GOT3 (cell line): ENCODE measurements at regions not wholly inside any gene's neighbourhood (a gene's known extent, or its start where the extent isn't known, plus 50 kb on each side); places are given as distances from the start of the nearest gene placed in this dataset.

Experiments used
- DNase-seq: peaks from one replicate; lab custom pipeline; 2025; ENCODE audit warnings: mixed read lengths; lab: John Stamatoyannopoulos, UW

DNA sequence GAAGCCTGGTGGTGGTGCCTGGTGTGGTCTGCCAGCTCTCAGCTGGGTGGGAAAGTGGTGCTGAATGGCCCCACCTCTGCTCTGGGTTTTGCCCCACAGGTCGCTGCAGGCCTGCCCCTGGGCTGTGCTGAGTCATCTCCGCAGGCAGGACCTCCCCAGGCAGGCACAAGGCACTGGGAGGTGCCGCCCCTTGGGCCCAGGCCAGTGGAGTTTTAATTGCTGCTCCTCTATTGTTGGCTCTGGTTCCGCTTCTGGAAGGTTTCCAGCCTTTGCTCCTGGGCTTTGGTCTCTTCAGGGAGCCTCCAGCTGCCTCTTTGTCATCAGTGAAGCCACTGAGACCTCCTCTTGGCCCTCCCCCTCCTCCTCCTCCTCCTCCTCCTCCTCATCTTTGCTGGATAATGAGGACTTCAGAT is 180.3 kb upstream of the GRB10 start:
- peak; percentile 81 for DNase-seq

- DNase-seq: no peak
Measured at GRCh38 chr7:50962281-50962883, 179.7 kb upstream of the GRB10 start.

- DNase-seq: no peak
Measured at GRCh38 chr7:50960621-50961310, 178.1 kb upstream of the GRB10 start.

DNA sequence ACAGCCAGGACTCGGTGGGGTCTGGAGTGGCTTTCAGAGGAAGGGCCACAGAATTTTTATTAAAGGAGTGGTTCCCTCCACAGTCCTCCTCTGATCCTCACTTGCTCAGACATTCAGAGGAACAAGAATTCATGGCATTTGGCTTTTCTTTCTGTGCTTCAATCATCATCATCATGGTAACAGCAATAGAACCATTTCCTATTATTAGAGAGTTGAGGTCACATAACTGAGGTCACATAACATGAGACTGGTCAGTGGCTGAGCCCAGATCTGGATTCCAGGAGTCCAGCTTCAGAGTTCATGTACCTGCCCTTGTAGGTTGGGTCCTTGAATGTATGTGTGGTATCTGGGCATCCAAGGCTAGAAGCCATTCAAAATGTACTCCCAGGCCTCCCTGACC is 177.3 kb upstream of the GRB10 start:
- DNase-seq: no peak

DNA sequence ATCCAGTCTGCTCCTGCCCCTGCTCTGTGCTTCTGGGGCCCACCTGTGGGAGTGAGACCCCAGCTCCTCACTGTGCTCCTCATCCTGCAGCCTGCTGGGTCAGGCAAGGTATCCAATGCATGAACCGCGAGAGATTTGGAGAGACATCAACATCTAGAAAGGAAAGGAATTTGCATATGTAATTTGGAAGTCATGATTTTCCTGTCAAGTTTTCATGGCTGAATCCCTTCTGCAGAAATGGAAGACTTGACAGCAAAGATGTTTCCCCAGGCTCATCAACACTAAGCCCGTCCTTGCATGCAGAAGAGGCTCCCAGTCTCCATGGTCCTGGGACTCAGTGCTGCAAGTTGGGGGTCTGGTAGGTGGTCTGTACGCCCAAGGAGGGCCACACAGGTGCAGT is 176.9 kb upstream of the GRB10 start:
- DNase-seq: no peak

DNA sequence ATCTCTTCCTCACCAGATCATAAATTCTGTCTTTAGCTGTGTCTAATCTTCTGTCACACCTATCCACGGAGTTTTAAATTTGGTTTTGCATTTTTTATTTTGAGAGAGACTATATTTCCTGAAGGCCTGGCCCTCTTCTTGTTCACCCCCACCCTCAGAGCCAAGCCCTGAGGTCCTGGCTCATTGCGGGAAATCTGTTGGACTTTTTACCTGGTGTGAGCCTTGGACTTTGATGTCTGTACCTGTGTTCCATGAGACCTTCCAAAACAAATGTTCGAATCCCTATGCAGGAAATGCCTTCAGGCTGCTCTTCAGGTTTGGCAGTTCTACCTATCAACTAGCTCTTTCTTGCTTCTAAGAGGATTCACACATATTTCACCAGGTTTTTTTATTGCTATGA is 175.2 kb upstream of the GRB10 start:
- DNase-seq: no peak

DNA sequence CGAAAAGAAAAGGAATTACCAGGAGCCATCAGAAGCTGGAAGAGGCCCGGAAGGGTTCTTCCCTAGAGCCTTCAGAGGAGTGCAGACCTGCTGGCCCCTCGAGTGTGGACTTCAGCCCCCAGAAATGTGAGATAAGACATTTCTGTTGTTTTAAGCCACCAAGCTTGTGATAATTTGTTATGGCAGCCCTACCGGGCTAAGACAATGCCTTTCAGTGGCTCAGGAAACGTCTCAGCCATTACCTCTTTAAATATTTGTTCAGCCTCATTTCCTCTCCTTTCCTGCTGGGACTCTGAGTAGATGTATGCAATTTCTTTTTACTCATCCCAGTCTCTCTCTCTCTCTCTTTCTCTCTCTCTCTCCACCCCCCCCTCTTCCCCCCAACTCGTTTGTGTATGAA is 174.7 kb upstream of the GRB10 start:
- DNase-seq: no peak

- DNase-seq: no peak
Measured at GRCh38 chr7:50956522-50957155, 173.9 kb upstream of the GRB10 start.

DNA sequence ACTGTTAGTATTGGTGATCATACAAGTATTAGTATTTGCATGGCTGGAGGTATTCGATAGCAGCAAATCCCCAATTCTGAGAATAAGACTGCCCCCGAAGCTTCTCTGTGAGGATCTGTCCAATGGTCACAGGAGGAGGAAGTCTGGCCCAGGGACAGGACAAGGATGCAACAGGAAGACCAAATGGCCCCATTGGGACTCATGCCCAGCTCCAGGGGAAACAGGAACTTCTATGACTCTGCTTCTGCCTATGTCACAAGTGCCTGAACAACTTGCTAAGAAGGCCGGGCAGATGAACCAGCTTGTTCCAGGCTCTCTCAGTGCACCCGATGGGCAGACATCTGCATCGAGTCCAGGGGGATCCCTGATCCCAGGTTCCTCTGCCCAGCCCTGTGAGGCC is 172.0 kb upstream of the GRB10 start:
- no peak for DNase-seq

DNA sequence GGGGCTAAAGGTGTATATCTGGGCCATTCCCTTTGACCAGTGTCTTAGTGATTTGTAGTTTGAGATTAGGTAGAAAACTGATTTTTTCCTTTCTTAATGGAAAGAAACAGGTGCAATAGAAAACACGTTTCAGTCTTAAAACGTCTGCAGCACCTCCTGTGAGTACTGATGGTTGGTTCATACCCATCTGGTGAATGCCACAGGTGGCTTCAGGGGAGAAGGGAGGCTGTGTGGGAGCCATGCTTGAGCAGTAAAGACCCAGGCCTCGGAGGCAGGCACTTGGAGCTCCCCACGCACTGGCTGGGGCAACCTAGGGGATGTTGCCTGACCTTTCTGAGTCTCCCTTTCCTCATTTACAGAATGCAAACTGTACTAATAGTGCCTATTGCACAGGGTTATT is 171.5 kb upstream of the GRB10 start:
- DNase-seq: no peak

DNA sequence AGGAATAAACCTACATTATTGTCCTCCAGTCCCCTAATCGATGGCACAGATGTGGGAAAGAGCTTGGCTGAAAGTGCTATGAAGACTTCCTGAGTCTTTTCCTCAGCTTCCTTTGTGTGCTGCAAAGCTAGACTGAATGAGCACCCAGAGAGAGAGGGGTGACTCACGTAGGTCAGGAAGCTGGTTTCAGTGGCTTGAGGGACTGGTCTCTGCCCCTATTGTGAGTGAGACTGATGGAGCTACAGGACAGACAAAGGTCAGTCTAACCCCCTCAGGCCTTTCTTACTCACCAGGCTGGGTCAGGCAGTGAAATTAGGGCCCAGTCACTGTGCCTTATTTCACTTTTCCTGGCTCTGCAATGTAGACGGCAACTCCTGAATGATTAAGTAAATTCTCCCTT is 171.1 kb upstream of the GRB10 start:
- DNase-seq: peak; percentile 34

DNA sequence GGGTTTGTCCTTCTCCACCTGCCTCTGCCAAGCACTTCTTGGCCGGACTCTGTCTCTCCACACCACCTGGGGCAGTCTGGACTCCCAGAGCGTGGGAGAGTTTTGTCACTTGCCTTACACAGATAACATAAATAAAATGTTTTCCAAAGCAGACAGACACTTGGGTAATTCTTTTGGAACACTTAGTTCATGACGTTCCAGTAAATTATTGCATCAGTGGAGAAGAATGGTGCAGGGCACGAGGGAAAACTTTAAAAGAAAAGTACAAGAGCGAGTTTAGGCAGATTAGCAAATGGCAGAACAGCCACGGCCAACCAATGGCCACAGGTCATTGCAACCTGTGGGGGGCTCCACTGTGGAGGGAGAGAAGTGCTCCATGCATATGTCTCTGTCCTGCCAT is 170.6 kb upstream of the GRB10 start:
- DNase-seq: no peak

DNA sequence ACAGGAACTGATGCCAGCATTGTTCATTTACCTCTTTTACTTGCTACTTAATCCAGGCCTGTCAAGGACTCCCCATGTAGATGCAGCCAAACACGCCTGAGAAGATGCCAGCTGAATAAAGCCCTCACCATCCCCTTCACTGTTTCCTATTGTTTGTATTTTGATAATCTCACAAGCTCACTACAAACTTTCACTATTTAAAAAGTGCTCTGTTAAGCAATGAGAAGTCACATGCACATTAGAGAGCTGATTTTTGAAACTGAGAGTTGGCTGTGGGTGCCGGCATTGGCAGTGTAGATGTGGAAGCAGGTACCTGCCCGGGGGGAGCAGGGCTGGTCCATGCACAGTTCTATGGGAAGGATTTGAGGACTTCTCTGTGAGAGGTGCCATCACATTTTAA is 169.8 kb upstream of the GRB10 start:
- no peak for DNase-seq

DNA sequence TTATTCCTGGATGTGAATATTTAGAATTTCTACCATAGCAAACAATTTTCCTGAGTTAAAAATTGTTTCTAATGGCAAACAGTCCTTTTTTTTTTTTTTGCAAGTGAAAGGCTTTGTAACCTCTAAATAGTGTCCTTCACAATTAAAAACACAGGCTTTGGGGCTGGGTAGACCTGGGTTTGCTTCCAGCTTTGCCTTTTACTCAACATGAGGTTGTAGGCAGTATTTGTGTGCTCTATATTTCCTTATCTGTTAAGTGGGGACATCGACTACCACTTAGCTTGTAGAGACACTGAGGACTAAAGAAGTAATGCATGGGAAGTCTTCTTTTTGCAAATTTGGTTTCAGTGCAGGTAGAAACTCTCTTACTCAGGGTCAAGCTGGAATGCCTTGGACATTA is 169.4 kb upstream of the GRB10 start:
- DNase-seq: no peak

- DNase-seq: no peak
Measured at GRCh38 chr7:50943482-50943881, 160.8 kb upstream of the GRB10 start.

DNA sequence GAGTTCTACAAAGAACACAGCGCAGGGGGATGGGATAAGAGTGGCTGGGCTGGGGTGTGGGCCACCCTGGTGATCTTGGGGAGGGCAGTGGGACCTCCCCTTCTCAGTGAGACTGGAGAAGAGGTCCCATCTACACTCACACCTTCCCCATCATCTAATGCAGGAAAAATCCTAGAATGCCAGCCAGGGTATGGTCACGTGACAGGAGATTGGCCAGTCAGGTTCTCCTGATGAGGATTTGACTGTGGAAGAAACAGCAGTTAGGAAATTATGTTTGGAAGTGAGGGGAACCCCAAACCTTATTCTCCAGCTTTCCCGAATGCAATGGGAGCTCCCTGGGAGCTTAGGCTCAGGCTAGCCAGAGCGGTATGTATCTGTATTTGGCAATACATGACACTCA is 158.8 kb upstream of the GRB10 start:
- no peak for DNase-seq

DNA sequence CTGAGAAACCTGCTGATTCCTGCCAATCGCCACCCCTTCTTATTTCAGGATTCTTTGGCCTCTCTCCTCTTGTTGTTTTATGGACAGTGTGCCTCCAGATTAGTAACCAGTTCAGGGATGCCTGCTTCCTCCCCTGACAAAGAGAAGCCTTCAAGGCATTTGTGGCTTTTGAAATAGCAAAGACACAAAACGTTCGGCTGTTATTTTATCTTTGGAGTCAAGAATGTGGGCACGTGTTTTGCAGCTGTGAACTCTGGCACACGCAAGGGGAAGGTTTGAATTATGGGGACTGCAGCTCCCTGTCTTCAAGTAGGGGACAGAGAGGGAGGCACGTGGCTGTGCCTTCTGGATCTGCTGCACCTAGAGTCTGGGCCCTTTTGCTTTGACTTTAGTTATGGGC is 157.9 kb upstream of the GRB10 start:
- DNase-seq: no peak

- no peak for DNase-seq
Measured at GRCh38 chr7:50939021-50939420, 156.3 kb upstream of the GRB10 start.

- no peak for DNase-seq
Measured at GRCh38 chr7:50937727-50938126, 155.0 kb upstream of the GRB10 start.

- no peak for DNase-seq
Measured at GRCh38 chr7:50926049-50926448, 143.4 kb upstream of the GRB10 start.

DNA sequence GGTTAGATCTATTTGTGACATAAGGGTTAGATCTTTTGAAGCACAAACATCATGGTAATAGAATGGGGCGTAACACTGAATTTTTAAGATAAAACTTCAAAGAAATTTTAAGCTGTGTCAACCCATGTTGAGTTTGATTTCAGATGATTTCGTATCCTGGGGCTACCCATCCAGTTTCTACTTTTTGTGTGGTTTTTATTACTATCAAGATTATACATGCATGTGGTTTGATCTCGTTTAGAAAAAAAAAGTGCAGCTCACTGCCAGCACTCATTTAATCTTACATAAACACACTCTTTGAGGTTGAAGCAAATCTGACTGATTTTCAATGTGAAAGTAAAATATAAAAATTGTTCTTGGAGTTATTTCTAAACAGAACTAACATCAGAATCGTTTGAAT is 140.8 kb upstream of the GRB10 start:
- DNase-seq: no peak

GRCh38 chr7:50921114-50921813 is 138.6 kb upstream of the GRB10 start:
- DNase-seq: no peak

DNA sequence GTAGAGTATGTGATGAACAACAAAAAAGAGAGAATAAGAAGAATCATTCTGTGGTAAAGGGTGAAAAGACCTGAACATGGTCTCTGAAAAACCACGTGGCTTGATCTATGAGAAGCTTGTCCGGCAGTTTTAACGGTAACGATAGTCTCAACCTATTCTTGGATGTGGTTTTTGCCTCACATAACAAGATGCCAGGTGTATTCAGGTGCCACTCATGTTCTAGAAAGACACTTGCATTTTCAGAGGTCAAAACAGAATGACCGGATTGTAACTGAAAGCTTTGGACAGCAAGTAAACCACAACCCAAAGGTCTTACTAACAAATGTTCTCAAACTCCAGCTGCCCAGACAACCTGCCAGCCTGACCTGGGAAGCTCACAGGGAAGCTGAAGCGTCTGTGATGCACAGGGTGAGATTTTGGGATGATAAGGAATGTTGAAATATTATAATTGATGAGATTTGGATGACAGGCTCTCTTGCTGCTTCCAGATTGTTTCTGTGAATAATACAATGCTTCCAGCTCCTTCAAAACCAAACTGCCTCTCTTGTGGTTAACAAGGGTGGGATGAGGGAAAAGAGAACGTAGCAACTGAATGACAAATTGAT is 137.4 kb upstream of the GRB10 start:
- DNase-seq: no peak
